HG03469 (cell line): ENCODE measurements at regions not wholly inside any gene's neighbourhood (a gene's known extent, or its start where the extent isn't known, plus 50 kb on each side); places are given as distances from the start of the nearest gene placed in this dataset.
A peak's percentile ranks its signal among the peaks of the same experiment; 100 is the strongest.
"Not testable (repeated sequence)": the region's sequence is repeated elsewhere in the genome, so short reads cannot be mapped to it uniquely, and the experiment has no call there.

Experiments used
- ATAC-seq: cut with Tn5 transposase; IDR thresholded peaks from one replicate; pipeline ENCODE4 v1.9.1; 2021; ENCODE audit warnings: mild to moderate bottlenecking, moderate library complexity, moderate number of reproducible peaks; ENCODE audit not compliant: unreplicated experiment

DNA sequence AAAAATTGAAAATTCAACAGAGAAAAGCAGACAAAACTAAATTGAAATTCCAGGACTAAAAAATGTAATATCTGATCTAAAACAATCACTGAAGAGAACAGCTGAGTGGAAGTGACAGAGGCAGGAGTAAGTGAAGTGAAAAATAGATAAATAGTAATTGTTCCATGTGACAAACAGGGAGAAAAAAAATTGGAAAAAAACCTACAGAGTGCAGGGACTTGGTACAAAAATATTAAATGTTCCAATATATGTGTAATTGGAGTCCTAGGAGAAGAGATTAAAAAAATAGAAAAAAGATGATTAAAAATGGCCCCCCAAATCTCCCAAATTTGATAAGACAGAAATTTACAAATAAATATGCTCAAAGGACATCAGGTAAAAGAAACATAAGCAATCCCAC, 63.4 kb upstream of the NAMPT start:
- no peak for ATAC-seq

DNA sequence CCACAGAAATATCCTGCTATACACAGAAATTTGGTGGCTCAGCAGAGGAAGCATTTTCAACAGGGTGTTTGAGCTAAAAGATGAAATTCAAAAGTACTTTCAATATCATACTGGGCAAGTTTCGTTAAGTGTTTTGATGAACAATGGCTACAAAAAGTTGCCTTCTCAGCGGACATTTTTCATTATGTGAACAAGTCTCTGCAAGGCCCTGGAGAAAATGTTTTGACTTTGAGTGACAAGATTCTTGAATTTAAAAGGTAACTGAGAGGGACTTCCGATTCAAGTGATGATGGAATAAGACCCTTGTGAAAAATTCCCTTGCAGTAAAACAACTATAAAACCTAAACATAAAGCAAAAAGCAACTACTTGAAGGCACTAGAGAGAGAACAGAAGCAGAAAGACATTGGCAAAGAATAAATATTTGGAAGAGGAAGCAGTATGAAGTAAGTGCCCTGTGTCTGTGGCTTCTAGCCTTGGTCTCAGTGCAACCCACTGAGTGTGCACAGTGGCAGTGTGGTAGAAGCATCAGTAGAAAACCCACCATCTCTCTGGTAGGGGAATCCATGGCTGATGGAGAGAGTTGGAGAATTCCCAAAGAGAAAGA, 62.5 kb upstream of the NAMPT start:
- ATAC-seq = no peak

DNA sequence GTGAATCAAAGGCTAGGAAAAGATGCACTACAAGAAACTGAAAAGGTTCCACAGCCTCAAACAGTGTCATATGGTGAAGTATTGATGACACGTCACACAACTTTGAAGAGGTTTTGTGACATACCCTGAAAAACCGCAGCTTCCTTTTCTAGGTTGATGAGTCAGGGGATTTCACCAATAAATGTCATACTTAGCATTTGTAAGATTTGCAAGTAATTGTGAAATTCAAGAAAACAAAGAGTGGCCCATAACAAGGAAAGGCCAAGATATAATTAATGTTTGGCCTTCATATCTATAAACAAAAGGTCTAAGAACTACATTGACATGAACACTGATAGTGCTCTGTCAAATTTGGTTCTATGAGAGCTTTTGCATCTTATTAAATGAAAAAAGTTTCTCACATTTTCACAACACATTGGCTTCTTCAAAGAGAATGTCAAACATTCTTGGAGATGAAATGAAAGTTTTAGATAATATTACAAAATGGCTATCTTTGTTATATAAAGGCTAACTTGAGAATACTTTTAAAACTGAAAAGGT, 62.0 kb upstream of the NAMPT start:
- ATAC-seq = peak; percentile 93

DNA sequence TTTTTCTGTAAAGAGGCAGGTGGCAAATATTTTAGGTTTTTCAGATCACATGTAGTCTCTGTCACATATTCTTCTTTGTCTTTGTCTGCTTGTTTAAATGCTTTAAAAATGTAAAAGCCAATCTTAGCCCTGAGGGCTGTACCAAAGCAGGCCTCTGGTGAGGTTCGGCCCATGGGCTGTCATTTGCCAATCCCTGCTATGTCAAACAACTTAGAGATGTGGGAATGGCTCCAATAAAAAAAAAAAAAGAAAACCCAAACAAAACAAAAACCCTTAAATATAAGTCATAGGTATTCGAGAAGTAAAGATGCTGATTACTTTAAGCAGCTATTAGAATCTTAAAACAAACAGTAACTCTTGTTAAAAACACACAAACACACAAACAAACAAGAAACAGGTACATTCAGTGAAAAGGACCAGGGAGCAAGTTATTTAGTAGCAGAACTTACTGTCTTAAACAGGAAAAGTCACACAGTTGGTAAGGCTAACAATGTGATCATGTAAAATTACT, 61.4 kb upstream of the NAMPT start:
- no peak for ATAC-seq

DNA sequence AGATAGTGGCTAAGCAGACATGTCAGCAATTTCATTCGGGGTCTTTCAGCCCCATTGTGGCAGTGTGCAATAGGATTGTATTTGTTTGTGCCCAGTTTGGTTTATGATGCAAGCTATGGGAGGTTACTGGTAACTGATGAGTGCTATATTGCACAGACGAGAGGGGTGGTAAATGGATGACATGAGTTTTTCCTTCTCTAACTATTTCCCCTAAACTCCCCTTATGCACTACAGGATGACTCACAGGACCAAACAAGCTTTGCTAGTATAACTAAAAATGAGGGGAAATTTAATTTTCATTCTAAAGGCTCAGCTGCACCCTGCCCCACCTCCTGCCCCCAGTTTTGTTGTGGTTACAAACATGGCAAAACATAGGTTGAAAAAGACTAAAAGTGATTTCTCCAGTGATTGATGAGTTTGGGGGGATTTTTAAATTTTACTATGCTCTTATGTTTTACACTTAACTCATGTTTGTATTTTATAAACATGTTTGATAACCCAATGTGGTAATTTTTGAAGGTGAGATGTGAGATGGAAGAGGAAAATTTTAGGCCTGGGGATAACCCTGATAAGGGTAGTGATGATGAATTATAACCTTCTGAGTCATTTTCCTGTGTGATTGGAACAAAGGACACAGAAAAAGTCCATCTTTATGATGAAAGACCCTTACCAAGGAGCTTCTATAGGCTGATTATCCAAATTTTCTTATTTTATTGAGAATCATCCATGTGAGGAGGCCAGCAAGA, 60.8 kb upstream of the NAMPT start:
- ATAC-seq = no peak

DNA sequence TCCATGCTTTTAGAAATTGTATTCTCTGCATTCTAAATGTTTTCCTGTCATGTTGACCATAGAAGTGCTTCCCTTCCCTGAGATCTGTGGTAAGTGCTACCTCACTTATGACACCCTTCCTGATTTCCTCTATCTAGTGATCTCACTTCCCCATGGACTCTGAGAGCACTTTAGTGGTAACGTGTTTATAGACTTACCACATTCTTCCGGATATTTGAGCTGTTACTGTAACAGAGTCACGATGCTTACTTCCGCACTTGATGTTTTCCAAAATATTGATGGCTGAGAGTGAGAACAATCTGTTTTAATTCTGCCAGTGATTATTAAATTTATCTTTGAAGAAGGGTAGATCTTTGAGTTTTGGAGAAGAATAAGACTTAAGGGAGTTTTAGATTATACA, 60.1 kb upstream of the NAMPT start:
- ATAC-seq = no peak

DNA sequence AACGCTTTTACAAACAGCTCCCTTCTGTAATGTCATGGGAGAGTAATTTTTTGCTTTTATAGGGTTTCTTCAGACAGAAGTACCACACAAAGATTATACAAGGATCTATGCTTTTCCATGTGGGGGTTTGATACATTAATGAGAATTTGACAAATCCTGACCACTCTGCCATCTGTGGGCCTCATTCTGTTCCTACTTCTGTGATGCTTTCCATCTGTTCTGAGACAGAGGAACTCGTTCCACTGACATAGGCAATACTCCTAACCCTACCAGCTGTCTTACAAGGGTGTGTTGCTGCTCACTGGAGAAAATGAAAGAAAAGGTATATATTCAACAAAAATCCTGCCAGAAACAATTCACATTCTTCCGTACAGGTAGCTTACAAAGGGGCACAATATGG, 59.4 kb upstream of the NAMPT start:
- ATAC-seq = no peak

DNA sequence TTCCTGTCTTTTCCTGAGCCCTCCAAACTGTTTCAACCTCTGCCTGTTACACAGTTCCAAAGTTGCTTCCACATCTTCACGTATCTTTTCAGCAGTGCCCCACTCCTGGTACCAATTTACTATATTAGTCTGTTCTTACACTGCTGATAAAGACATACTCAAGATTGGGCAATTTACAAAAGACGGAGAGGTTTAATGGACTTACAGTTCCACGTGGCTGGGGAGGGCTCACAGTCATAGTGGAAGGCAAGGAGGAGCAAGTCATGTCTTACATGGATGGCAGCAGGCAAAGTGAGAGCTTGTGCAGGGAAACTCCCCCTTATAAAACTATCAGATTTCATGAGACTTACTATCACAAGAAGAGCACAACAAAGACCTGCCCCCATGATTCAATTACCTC, 57.3 kb upstream of the NAMPT start:
- ATAC-seq = not testable (repeated sequence)

DNA sequence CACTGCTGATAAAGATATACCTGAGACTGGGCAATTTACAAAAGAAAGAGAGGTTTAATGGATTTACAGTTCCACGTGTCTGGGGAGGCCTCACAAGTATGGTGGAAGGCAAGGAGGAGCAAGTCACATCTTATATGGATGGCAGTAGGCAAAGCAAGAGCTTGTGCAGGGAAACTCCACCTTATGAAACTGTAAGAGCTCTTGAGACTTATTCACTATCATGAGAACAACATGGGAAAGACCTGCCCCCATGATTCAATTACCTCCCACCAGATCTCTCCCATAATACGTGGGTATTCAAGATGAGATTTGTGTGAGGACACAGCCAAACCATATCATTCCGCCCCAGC, 55.4 kb upstream of the NAMPT start:
- ATAC-seq = not testable (repeated sequence)

DNA sequence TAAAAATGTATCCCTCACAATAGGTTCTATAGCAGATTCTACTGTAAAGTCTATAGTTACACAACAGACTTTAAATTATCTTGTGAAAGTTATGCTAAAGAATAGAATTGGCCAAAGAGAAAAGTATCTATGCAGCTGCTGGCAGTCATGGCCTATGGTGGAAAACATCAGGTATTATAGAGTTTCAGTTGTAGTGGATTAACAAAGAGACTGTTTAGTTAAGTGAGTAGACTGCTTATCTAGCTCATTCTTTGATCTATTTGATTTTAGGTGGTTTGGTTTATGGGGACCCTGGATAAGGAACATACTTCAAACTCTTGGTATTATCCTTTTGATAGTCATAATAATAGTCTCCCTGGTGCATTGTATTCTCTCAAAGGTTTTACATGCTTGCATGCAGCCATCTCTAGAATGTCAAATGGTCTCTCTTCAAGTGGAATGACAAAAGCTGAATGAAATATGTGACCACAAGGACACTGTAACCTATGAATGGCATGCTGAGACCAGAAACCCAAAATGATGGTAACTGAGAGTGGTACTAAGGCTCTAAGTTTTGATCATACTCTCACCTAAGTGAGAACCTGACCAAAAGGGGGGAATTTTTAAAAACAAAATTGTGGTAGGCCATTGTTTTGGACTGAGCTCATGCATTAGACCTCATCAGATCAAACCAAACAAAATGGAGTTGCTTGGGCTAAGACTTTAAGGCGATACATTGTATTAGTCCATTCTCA, 54.9 kb upstream of the NAMPT start:
- ATAC-seq = no peak

DNA sequence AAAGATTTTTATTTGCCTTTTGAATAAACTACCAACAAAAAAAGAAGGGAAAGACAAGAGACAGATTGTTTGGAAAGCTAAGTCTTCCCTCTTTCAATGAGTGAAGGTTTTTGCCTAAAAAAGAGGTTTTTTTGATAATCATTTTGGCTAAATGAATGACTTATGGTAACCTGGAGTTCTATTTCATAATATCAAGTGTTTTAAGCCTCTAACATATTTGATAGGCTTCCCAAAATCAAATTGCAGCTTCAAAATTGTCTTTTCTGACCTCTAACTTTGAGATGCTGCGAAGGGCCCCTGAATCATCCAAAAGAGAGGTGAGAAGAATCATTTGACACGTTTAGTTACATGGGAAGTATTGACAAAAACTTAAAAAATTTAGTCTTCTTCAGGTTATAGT, 53.0 kb upstream of the NAMPT start:
- ATAC-seq = no peak

DNA sequence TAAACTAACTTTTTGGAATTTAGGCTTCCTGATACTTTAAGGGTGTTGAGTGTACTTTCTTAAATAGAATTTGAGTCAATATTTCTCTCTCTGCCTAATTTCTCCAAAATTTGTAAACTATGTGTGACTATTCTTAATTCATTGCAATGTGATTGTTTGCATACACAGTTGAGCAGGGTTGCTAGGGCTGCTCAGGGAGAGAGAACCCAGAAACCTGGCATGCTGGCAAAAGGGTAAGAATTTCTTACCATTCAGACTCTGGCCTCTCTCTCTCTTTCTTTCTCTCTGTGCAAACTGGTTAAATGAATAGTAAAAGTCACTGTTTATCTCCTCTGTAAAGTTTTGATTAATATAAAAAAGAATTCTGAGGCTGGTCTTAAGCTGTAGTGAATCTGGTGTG, 51.0 kb upstream of the NAMPT start:
- no peak for ATAC-seq
